CD14-positive monocyte (primary cell): ENCODE measurements at regions not wholly inside any gene's neighbourhood (a gene's known extent, or its start where the extent isn't known, plus 50 kb on each side); places are given as distances from the start of the nearest gene placed in this dataset.

Experiments
- DNase-seq, 3 donors: peaks; one replicate each; pipeline ENCODE4 v3.0.0-alpha.2; 2011 to 2022
- H2AFZ ChIP-seq: 2 replicates; pipeline ENCODE4 v1.6.0; 2012; ENCODE audit warnings: mild to moderate bottlenecking, low read depth, low read length, inconsistent platforms; ENCODE audit not compliant: insufficient read depth, poor library complexity, severe bottlenecking
- H3K27ac ChIP-seq, 2 donors: 1 replicate in 1 of 2; 2 replicates in 1 of 2; pipeline ENCODE4 v1.5.1; 2012 to 2013; ENCODE audit warnings: low read length in 2 of 2, control low read depth in 1 of 2, inconsistent platforms in 1 of 2, low read depth in 1 of 2, mild to moderate bottlenecking in 1 of 2
- H3K27me3 ChIP-seq, 2 donors: one replicate each; pipeline versions ENCODE4 v1.6.0 to v1.6.1; 2011 to 2013; ENCODE audit warnings: low read length in 2 of 2; ENCODE audit not compliant: control insufficient read depth in 2 of 2, insufficient read depth in 2 of 2
- H3K36me3 ChIP-seq, 2 donors: replicated peaks in 1 of 2; 1 replicate in 1 of 2; 2 replicates in 1 of 2; pipeline versions ENCODE4 v1.5.1 to v1.6.1; 2012 to 2013; ENCODE audit warnings: low read length in 2 of 2, control low read depth in 1 of 2, inconsistent platforms in 1 of 2, mild to moderate bottlenecking in 1 of 2; ENCODE audit not compliant: insufficient read depth in 2 of 2, control insufficient read depth in 1 of 2
- H3K4me1 ChIP-seq, 2 donors: 1 replicate in 1 of 2; 2 replicates in 1 of 2; pipeline versions ENCODE4 v1.5.1 to v1.6.1; 2012 to 2013; ENCODE audit warnings: low read length in 2 of 2, control low read depth in 1 of 2, inconsistent platforms in 1 of 2, mild to moderate bottlenecking in 1 of 2, moderate library complexity in 1 of 2; ENCODE audit not compliant: insufficient read depth in 2 of 2, control insufficient read depth in 1 of 2
- H3K4me2 ChIP-seq: replicated peaks from 2 replicates; pipeline ENCODE3; 2012; ENCODE audit warnings: low read length, moderate library complexity, mild to moderate bottlenecking; ENCODE audit not compliant: poor library complexity, severe bottlenecking; ENCODE audit errors: extremely low read depth
- H3K4me3 ChIP-seq, 3 experiments: fragments of 200-600 bp in 1 of 3; sonication (generic) in 1 of 3; replicated peaks in 1 of 3; 1 replicate in 2 of 3; 2 replicates in 1 of 3; pipeline ENCODE4 v1.5.1; 2011 to 2013; ENCODE audit warnings: low read length in 3 of 3, mild to moderate bottlenecking in 3 of 3, control low read depth in 2 of 3, low read depth in 2 of 3, inconsistent platforms in 1 of 3, moderate library complexity in 1 of 3
- H3K79me2 ChIP-seq: 2 replicates; pipeline ENCODE4 v1.6.0; 2012; ENCODE audit warnings: mild to moderate bottlenecking, control low read depth, inconsistent platforms, low read length, moderate library complexity; ENCODE audit not compliant: insufficient read depth
- H3K9ac ChIP-seq: 2 replicates; pipeline ENCODE4 v1.6.0; 2017; ENCODE audit warnings: low read length, mild to moderate bottlenecking; ENCODE audit not compliant: insufficient read depth, poor library complexity, severe bottlenecking
- H3K9me3 ChIP-seq, 2 donors: replicated peaks in 1 of 2; 1 replicate in 1 of 2; 2 replicates in 1 of 2; pipeline versions ENCODE4 v1.5.1 to v1.6.1; 2012 to 2013; ENCODE audit warnings: low read length in 2 of 2, control low read depth in 1 of 2; ENCODE audit not compliant: control insufficient read depth in 1 of 2, insufficient read depth in 1 of 2
- H4K20me1 ChIP-seq: 2 replicates; pipeline ENCODE4 v1.6.0; 2012; ENCODE audit warnings: mild to moderate bottlenecking, low read length, control low read depth, moderate library complexity; ENCODE audit not compliant: insufficient read depth
- H3K27ac Mint-ChIP-seq, 7 donors: one replicate each; pipeline ENCODE4 v1.8.0; 2020; ENCODE audit warnings: mild to moderate bottlenecking in 7 of 7, mixed read lengths in 7 of 7, moderate library complexity in 6 of 7, inconsistent platforms in 2 of 7
- H3K27me3 Mint-ChIP-seq, 3 donors: one replicate each; pipeline ENCODE4 v1.8.0; 2021 to 2022; ENCODE audit warnings: low read depth in 3 of 3, mild to moderate bottlenecking in 3 of 3, mixed read lengths in 3 of 3, moderate library complexity in 3 of 3, inconsistent platforms in 1 of 3
- H3K36me3 Mint-ChIP-seq, 2 donors: one replicate each; pipeline ENCODE4 v1.8.0; 2020; ENCODE audit warnings: mixed read lengths in 2 of 2, inconsistent platforms in 1 of 2, mild to moderate bottlenecking in 1 of 2
- H3K4me1 Mint-ChIP-seq: one replicate; pipeline ENCODE4 v1.8.0; 2020; ENCODE audit warnings: mild to moderate bottlenecking, mixed read lengths
- H3K4me3 Mint-ChIP-seq, 2 donors: one replicate each; pipeline ENCODE4 v1.8.0; 2020; ENCODE audit warnings: mild to moderate bottlenecking in 2 of 2, mixed read lengths in 2 of 2, moderate library complexity in 1 of 2
- H3K9me3 Mint-ChIP-seq, 7 donors: one replicate each; pipeline ENCODE4 v1.8.0; 2020 to 2022; ENCODE audit warnings: mixed read lengths in 7 of 7, mild to moderate bottlenecking in 6 of 7, moderate library complexity in 6 of 7, inconsistent platforms in 2 of 7
- WGBS: methylation state at CpG from one replicate; pipeline ENCODE4 v1.1.5; 2013; ENCODE audit warnings: missing lambda C conversion rate; ENCODE audit not compliant: insufficient coverage; 5-methylcytosine and 5-hydroxymethylcytosine counted together
- intact Hi-C, 2 donors: fragments of 100-400 bp; cut with micrococcal nuclease; formaldehyde crosslinking; loops; one replicate each; pipeline versions ENCODE4 v1.15.0 to v1.15.1; 2023
- TF ChIP-seq, protein P1 (sequence below): fragments of 200-600 bp; IDR thresholded peaks from one replicate; pipeline ENCODE4 v1.8.0; 2022; ENCODE audit warnings: antibody characterized with exemption, mild to moderate bottlenecking

DNA sequence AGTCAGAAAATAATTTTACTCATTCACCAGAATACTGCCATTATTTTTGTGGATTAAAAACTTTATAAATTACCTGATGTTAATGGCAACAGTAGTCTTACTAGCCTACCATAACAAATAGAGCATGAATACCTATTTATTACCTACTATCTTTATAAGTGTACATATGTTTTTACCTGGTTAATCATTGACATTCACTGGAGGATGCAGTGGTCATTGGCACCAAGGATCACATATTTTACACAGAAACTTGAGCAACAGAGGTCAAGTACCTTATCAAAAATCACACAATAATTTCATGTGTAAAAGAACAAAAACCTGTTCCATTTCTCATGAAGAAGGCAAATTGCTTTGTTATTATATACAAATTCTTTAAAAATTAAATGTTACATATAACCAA lies 1284.9 kb upstream of the NCAM2 start:
- Histone ChIP-seq H3K36me3 (no peaks in the 10 kb centered on the region), H3K27me3 (no peaks in the 10 kb centered on the region), H3K27ac (no peak overlapping the region), H3K4me1 (no peaks in the 10 kb centered on the region), H3K4me2 (no peak overlapping the region), H3K9me3 (peaks cover 4 to 13% of the 10 kb centered on the region in 2 donors), H3K79me2 (no peaks in the 10 kb centered on the region), H4K20me1 (no peaks in the 10 kb centered on the region), H3K4me3 (no peak overlapping the region), H2AFZ (no peak overlapping the region), H3K9ac (no peak overlapping the region)
- no peak overlapping the region for H3K4me3 Mint-ChIP-seq
- no peaks in the 10 kb centered on the region for H3K36me3 Mint-ChIP-seq
- intact Hi-C loops = no loop called here
- DNase-seq = no peak
- TF ChIP-seq, protein P1, sequence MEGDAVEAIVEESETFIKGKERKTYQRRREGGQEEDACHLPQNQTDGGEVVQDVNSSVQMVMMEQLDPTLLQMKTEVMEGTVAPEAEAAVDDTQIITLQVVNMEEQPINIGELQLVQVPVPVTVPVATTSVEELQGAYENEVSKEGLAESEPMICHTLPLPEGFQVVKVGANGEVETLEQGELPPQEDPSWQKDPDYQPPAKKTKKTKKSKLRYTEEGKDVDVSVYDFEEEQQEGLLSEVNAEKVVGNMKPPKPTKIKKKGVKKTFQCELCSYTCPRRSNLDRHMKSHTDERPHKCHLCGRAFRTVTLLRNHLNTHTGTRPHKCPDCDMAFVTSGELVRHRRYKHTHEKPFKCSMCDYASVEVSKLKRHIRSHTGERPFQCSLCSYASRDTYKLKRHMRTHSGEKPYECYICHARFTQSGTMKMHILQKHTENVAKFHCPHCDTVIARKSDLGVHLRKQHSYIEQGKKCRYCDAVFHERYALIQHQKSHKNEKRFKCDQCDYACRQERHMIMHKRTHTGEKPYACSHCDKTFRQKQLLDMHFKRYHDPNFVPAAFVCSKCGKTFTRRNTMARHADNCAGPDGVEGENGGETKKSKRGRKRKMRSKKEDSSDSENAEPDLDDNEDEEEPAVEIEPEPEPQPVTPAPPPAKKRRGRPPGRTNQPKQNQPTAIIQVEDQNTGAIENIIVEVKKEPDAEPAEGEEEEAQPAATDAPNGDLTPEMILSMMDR = no peak
- H3K27ac Mint-ChIP-seq = no peak overlapping the region
- peaks cover 3 to 11% (median 6%) of the 10 kb centered on the region in 7 donors for H3K9me3 Mint-ChIP-seq
- no peaks in the 10 kb centered on the region for H3K27me3 Mint-ChIP-seq
- H3K4me1 Mint-ChIP-seq = no peaks in the 10 kb centered on the region

DNA sequence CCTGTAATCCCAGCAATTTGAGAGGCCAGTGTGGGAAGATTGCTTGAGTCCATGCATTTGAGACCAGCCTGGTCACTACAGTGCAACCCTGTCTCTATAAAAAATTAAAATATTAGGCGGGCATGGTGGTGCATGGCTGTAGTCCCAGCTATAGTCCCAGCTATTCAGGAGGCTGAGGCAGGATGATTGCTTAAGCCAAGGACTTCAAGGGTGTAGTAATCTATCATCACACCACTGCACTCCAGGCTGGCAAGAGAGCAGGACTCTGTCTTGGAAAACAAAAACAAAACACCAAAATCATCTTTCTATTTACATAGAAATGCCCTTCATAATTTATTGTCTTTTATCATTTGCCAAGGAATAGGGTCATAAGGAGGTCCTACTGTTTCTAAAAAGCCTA lies 1274.1 kb upstream of the NCAM2 start:
- Mint-ChIP-seq H3K9me3 (peaks cover 0 to 8% (median 2%) of the 10 kb centered on the region in 7 donors), H3K4me1 (no peaks in the 10 kb centered on the region), H3K4me3 (no peak overlapping the region), H3K27me3 (peaks cover 0 to 2% (median 0%) of the 10 kb centered on the region in 3 donors), H3K27ac (no peak overlapping the region), H3K36me3 (no peaks in the 10 kb centered on the region)
- H3K9me3 ChIP-seq = peaks cover 0 to 8% of the 10 kb centered on the region in 2 donors
- no peak overlapping the region for H3K27ac ChIP-seq
- WGBS = no CpG with 5 or more reads among the region's 1 CpG
- no peaks in the 10 kb centered on the region for H4K20me1 ChIP-seq
- no peak overlapping the region for H3K4me3 ChIP-seq
- H3K36me3 ChIP-seq = no peaks in the 10 kb centered on the region
- H3K4me1 ChIP-seq = no peaks in the 10 kb centered on the region
- H3K27me3 ChIP-seq = no peaks in the 10 kb centered on the region
- intact Hi-C loops = no loop called here
- no peak overlapping the region for H3K4me2 ChIP-seq
- no peak for DNase-seq
- H3K79me2 ChIP-seq = no peaks in the 10 kb centered on the region
- no peak overlapping the region for H3K9ac ChIP-seq
- no peak overlapping the region for H2AFZ ChIP-seq
- TF ChIP-seq, protein P1 = no peak
